A673 (cell line): ENCODE measurements at regions not wholly inside any gene's neighbourhood (a gene's known extent, or its start where the extent isn't known, plus 50 kb on each side); places are given as distances from the start of the nearest gene placed in this dataset.

Source experiments
- BruUV-seq: library from RNA; stranded (reverse); fragments of 400-500 nt; replicated peaks from 2 replicates; lab custom pipeline; 2021; lab: Mats Ljungman, UMichigan
- CTCF ChIA-PET: fragments of 300-600 bp; sonication (Branson Sonifier 250); formaldehyde crosslinking; loops from one replicate; lab custom pipeline; 2022; ENCODE audit warnings: antibody characterized with exemption; lab: Charles Lee
- POLR2A ChIA-PET: fragments of 300-600 bp; sonication (Branson Sonifier 250); formaldehyde crosslinking; loops from one replicate; lab custom pipeline; 2022; ENCODE audit warnings: antibody characterized with exemption; ENCODE audit not compliant: low non-redundant PET; lab: Charles Lee
- DNase-seq: peaks from one replicate; pipeline ENCODE4 v3.0.0-alpha.2; 2015; ENCODE audit warnings: low spot score
- H3K27ac ChIP-seq: fragments of 200-600 bp; sonication (generic); 2 replicates; pipeline ENCODE4 v1.5.1; 2016; ENCODE audit warnings: mixed run types, low read depth, mild to moderate bottlenecking, mixed read lengths, antibody characterized with exemption, low read length; ENCODE audit not compliant: poor library complexity, severe bottlenecking
- H3K27me3 ChIP-seq: fragments of 200-600 bp; sonication (generic); replicated peaks from 2 replicates; pipeline ENCODE4 v1.6.1; 2017; ENCODE audit warnings: mixed run types, low read depth, mild to moderate bottlenecking, mixed read lengths, antibody characterized with exemption, low read length; ENCODE audit not compliant: insufficient read depth, poor library complexity
- H3K36me3 ChIP-seq: fragments of 200-600 bp; sonication (generic); 2 replicates; pipeline ENCODE4 v1.6.1; 2016; ENCODE audit warnings: mixed run types, mild to moderate bottlenecking, mixed read lengths, antibody characterized with exemption, low read length; ENCODE audit not compliant: insufficient read depth, poor library complexity, severe bottlenecking
- H3K4me1 ChIP-seq: fragments of 200-600 bp; sonication (generic); 2 replicates; pipeline ENCODE4 v1.6.1; 2017; ENCODE audit warnings: mixed run types, mild to moderate bottlenecking, mixed read lengths, antibody characterized with exemption, low read length; ENCODE audit not compliant: insufficient read depth, poor library complexity, severe bottlenecking
- H3K4me3 ChIP-seq: fragments of 200-600 bp; sonication (generic); 2 replicates; pipeline ENCODE4 v1.5.1; 2016; ENCODE audit warnings: low read depth, mixed run types, mild to moderate bottlenecking, mixed read lengths, low read length; ENCODE audit not compliant: poor library complexity, severe bottlenecking
- H3K9me3 ChIP-seq: fragments of 200-600 bp; sonication (generic); 2 replicates; pipeline ENCODE4 v1.6.1; 2016; ENCODE audit warnings: mixed run types, low read depth, mild to moderate bottlenecking, mixed read lengths, antibody characterized with exemption, low read length; ENCODE audit not compliant: poor library complexity, severe bottlenecking
- CTCF ChIP-seq: fragments of 300-800, 200-600 bp; sonication (generic); conservative IDR thresholded peaks from 2 replicates; pipeline ENCODE4 v1.5.1; 2017; ENCODE audit warnings: low read depth, mild to moderate bottlenecking, antibody characterized with exemption, low read length, moderate library complexity, mixed read lengths
- EZH2 ChIP-seq: fragments of 200-600 bp; sonication (generic); IDR thresholded peaks from 2 replicates; pipeline ENCODE4 v1.6.1; 2017; ENCODE audit warnings: borderline replicate concordance, low read depth, mild to moderate bottlenecking, mixed read lengths, antibody characterized with exemption, low read length; ENCODE audit not compliant: poor library complexity, severe bottlenecking
- intact Hi-C: fragments of 100-400 bp; cut with micrococcal nuclease; formaldehyde crosslinking; loops from one replicate; pipeline ENCODE4 v1.10.0; 2022; ENCODE audit not compliant: unreplicated experiment

GRCh38 chr1:47703156-47703825 lies 265.4 kb downstream of the FOXD2 start:
- CTCF ChIA-PET: no interaction called here
- TF ChIP-seq CTCF: no peak
- no peak for TF ChIP-seq EZH2
- no TSS peak for BruUV-seq
- no peaks in the 10 kb centered on the region for H3K4me1 ChIP-seq
- intact Hi-C loops: no loop called here
- no peak overlapping the region for H3K27ac ChIP-seq
- H3K36me3 ChIP-seq: no peaks in the 10 kb centered on the region
- no peak for DNase-seq
- POLR2A ChIA-PET: no interaction called here
- H3K9me3 ChIP-seq: no peaks in the 10 kb centered on the region
- H3K4me3 ChIP-seq: no peak overlapping the region
- H3K27me3 ChIP-seq: peaks cover 23% of the 10 kb centered on the region

GRCh38 chr1:47703981-47704596 lies 266.2 kb downstream of the FOXD2 start:
- ChIA-PET POLR2A (no interaction called here), CTCF (interaction anchor here (1.1 kb wide), 2 partner anchors 266 to 268 kb away, joined by 3 to 8 read pairs; partner anchors contain the start of gene FOXD2)
- Histone ChIP-seq H3K4me3 (no peak overlapping the region), H3K9me3 (no peaks in the 10 kb centered on the region), H3K27me3 (peaks cover 31% of the 10 kb centered on the region), H3K4me1 (peaks cover 5% of the 10 kb centered on the region), H3K27ac (no peak overlapping the region), H3K36me3 (no peaks in the 10 kb centered on the region)
- peak; percentile 62 for DNase-seq
- no TSS peak for BruUV-seq
- TF ChIP-seq CTCF (peak; percentile 50), EZH2 (no peak)
- intact Hi-C loops: no loop called here

- Histone ChIP-seq H3K27me3 (peaks cover 46% of the 10 kb centered on the region), H3K4me3 (no peak overlapping the region), H3K27ac (no peak overlapping the region), H3K36me3 (no peaks in the 10 kb centered on the region), H3K4me1 (peaks cover 17% of the 10 kb centered on the region), H3K9me3 (no peaks in the 10 kb centered on the region)
- TF ChIP-seq EZH2 (no peak), CTCF (no peak)
- intact Hi-C loops: no loop called here
- POLR2A ChIA-PET: no interaction called here
- CTCF ChIA-PET: interaction anchor here (0.6 to 1.1 kb wide), 2 partner anchors 182 to 269 kb away, joined by 4 to 7 read pairs; partner anchors contain the start of gene FOXD2
- DNase-seq: peak; percentile 38
- no TSS peak for BruUV-seq
Measured at GRCh38 chr1:47705517-47706130, 267.8 kb downstream of the FOXD2 start.
